Erythroblast (primary cell): ENCODE measurements at regions not wholly inside any gene's neighbourhood (a gene's known extent, or its start where the extent isn't known, plus 50 kb on each side); places are given as distances from the start of the nearest gene placed in this dataset.

Source experiments
- DNase-seq, 2 experiments: peaks; one replicate each; lab custom pipeline; 2025; lab: John Stamatoyannopoulos, UW
- GATA1 ChIP-seq: IDR thresholded peaks from 2 replicates; pipeline ENCODE4 v1.6.1; 2011; ENCODE audit warnings: low read depth, mild to moderate bottlenecking, control low read depth, low read length, moderate library complexity
- POLR2A ChIP-seq: IDR thresholded peaks from 2 replicates; pipeline ENCODE4 v1.6.1; 2011; ENCODE audit warnings: mild to moderate bottlenecking, low read length

DNA sequence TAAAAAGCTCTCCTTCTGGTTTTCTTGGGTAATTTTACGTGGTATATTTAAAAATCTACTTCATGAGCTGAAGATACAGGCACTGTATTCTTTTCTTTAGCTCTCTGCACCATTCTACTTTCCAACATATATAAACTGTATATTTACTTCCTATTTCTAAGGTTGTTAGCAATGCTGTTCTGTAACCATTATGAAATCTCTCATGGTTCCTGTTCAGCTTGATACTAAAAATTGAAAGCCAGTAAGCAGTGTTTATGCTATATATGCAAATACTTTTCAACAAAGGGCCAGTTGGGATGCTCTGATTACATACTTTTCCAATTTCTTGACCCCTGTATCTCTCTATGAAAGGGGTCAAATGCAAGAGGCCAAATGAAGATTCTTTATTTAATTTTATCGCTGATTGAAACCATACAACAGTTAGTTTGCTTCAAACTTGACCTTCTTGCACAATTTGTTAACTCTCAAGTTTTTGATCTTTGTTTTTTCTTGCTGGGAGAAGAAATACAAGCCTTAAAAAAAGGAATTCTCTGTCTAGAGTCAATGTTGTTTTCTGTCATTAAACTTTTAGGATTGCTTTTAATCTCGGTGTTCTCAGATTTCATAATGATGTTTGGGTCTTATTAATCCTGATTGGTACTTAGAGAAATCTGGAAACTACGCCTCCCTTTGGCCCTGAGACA is 223.2 kb downstream of the PRL start:
- DNase-seq, result no peak
- TF ChIP-seq POLR2A, result no peak
- TF ChIP-seq GATA1, result no peak

- TF ChIP-seq GATA1, result no peak
- TF ChIP-seq POLR2A, result no peak
- no peak for DNase-seq
Observed at GRCh38 chr6:22078288-22078687, 218.5 kb downstream of the PRL start.

DNA sequence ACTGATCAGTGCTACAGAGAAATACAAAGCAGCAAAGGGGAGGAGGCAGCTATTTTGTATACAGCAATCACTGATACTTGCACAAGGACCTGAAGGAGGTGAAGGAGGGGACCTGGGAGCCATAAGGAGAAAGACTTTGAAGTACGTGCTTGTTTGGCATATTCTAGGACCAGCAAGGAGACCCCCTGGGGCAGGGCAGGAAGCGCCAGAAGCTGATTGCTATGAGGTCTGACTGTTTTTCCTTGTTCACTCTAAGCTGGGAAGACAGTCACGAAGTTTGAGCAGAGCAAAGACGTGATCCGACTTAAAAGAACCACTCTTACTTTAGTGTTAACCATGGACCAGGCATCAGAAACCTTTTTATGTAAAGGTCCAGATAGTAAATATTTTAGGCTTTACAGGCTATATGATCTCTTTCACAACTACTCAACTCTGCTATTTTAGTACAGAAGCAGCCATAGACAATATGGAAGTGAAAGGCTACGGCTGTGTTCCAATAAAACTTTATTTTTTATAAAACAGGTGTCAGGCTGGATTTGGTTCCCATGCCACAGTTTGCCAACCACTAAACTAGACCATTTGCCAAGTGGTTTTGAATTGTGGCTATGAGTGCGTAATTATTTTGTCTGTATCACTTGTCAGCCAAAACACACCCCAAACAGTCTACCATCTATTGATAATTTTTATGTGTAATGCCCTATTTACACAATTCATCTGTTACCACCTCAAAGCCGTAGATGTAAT is 217.9 kb downstream of the PRL start:
- TF ChIP-seq POLR2A, result no peak
- TF ChIP-seq GATA1, result no peak
- no peak for DNase-seq

GRCh38 chr6:22079783-22080182 is 217.1 kb downstream of the PRL start:
- TF ChIP-seq POLR2A (no peak), GATA1 (no peak)
- no peak for DNase-seq

DNA sequence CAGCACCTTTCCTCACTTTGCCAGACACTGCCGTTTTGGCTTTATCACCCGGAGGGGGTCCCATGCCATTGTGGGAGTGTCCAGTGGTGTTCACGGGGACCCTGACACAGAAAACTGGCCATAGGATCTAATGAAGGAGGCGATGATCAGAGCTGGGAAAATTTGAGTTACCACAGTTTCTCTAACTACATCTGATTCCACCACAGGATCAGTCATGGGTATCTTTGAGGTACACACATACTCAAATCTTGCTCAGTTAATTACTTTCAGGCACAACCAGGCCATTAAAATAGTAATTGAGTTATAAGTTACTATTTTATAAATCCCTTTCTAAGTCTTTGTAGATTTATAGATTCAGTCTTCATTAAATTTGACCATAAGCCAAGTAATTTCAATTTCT is 215.1 kb downstream of the PRL start:
- DNase-seq, result no peak
- TF ChIP-seq GATA1 (no peak), POLR2A (no peak)

- DNase-seq, result no peak
- no peak for TF ChIP-seq POLR2A
- TF ChIP-seq GATA1, result no peak
Observed at GRCh38 chr6:22082218-22082617, 214.6 kb downstream of the PRL start.

GRCh38 chr6:22083119-22083518 is 213.7 kb downstream of the PRL start:
- DNase-seq, result no peak
- TF ChIP-seq GATA1 (no peak), POLR2A (no peak)

- TF ChIP-seq POLR2A, result no peak
- TF ChIP-seq GATA1, result no peak
- DNase-seq, result no peak
Observed at GRCh38 chr6:22087960-22088706, 208.7 kb downstream of the PRL start.

GRCh38 chr6:22091424-22091948 is 205.3 kb downstream of the PRL start:
- no peak for DNase-seq
- TF ChIP-seq GATA1 (no peak), POLR2A (no peak)

DNA sequence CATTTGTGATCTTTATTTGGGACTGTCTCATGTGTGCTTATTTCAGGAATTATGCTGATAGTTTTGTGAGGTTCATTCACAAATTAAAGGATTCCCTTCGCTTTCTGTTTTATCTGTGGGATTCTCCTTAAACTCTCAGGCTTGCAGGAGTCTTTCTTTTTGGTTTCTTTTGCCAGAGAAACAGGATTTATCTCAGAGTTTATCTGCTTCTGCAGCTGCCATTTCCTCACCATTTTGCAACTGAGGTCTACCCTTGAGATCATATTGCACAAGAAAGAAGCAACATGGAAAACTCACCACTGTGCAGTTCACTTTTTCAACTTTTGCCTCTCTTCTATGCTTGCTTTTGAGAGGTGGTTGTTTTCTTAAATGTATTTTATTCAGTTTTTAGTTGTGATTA is 201.0 kb downstream of the PRL start:
- DNase-seq, result no peak
- TF ChIP-seq POLR2A (no peak), GATA1 (no peak)

DNA sequence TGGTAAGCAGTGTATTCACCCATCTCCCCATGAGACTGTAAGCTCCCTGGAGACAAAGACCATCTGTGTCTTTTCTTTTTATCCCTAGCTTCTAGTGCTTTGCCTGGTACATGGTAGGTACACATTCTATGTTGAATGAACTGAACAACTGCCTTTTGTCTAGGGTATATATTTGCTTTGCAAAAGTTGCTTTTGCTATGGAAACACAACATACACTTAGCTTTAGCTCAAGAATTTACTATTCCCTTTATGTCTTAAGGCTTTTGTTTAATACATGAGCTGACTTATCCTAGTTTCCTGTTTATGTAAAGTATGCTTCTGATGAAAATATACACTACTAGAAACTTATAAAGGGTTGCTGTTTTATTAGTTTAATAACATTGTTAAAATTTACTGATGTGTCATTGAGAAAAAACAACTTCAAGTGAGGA is 198.2 kb downstream of the PRL start:
- TF ChIP-seq POLR2A (no peak), GATA1 (no peak)
- no peak for DNase-seq

- no peak for TF ChIP-seq POLR2A
- TF ChIP-seq GATA1, result no peak
Observed at GRCh38 chr6:22099231-22099630, 197.6 kb downstream of the PRL start.

GRCh38 chr6:22099923-22100322 is 196.9 kb downstream of the PRL start:
- no peak for DNase-seq
- TF ChIP-seq POLR2A, result no peak
- TF ChIP-seq GATA1, result no peak

More at GRCh38 chr6:22099231-22099630, 197.6 kb downstream of the PRL start:
- DNase-seq, result no peak
